DOHH2 (cell line): ENCODE measurements at regions not wholly inside any gene's neighbourhood (a gene's known extent, or its start where the extent isn't known, plus 50 kb on each side); places are given as distances from the start of the nearest gene placed in this dataset.

Experiments
- H3F3A ChIP-seq: fragments of 200-600 bp; sonication (generic), shearing (Covaris generic); 2 replicates; pipeline ENCODE4 v1.6.0; 2016; ENCODE audit warnings: antibody characterized with exemption, mild to moderate bottlenecking; ENCODE audit not compliant: control insufficient read depth, insufficient read depth
- H3K27ac ChIP-seq: fragments of 200-600 bp; sonication (generic); 2 replicates; pipeline ENCODE4 v1.5.1; 2014; ENCODE audit warnings: low read depth, mild to moderate bottlenecking, low read length, moderate library complexity
- H3K27me3 ChIP-seq: fragments of 200-600 bp; sonication (generic); 2 replicates; pipeline ENCODE4 v1.6.1; 2014; ENCODE audit warnings: mild to moderate bottlenecking, low read length, mixed read lengths; ENCODE audit not compliant: control insufficient read depth
- H3K36me3 ChIP-seq: fragments of 200-600 bp; sonication (generic); 2 replicates; pipeline ENCODE4 v1.6.1; 2014; ENCODE audit warnings: mild to moderate bottlenecking, low read length, moderate library complexity, mixed read lengths; ENCODE audit not compliant: control insufficient read depth
- H3K4me1 ChIP-seq: fragments of 200-600 bp; sonication (generic); 2 replicates; pipeline ENCODE4 v1.6.1; 2014; ENCODE audit warnings: mild to moderate bottlenecking, low read length, mixed read lengths; ENCODE audit not compliant: control insufficient read depth
- H3K4me2 ChIP-seq: fragments of 200-600 bp; sonication (generic); 2 replicates; pipeline ENCODE4 v1.6.0; 2014; ENCODE audit warnings: mild to moderate bottlenecking, low read length, moderate library complexity
- H3K4me3 ChIP-seq: fragments of 200-600 bp; sonication (generic); 2 replicates; pipeline ENCODE4 v1.5.1; 2014; ENCODE audit warnings: mild to moderate bottlenecking, low read length, mixed read lengths
- H3K79me2 ChIP-seq: fragments of 200-600 bp; sonication (generic); 2 replicates; pipeline ENCODE4 v1.6.1; 2014; ENCODE audit warnings: mild to moderate bottlenecking, low read length, mixed read lengths; ENCODE audit not compliant: control insufficient read depth
- H3K9me2 ChIP-seq: fragments of 200-600 bp; sonication (generic); replicated peaks from 2 replicates; pipeline ENCODE4 v1.6.1; 2014; ENCODE audit warnings: mild to moderate bottlenecking, low read length, mixed read lengths; ENCODE audit not compliant: control insufficient read depth
- H3K9me3 ChIP-seq: fragments of 200-600 bp; sonication (generic); 2 replicates; pipeline ENCODE4 v1.6.1; 2014; ENCODE audit warnings: antibody characterized with exemption, low read length, mixed read lengths; ENCODE audit not compliant: control insufficient read depth, insufficient read depth
- H4K20me1 ChIP-seq: fragments of 200-600 bp; sonication (generic); 2 replicates; pipeline ENCODE4 v1.6.0; 2014; ENCODE audit warnings: low read depth, mild to moderate bottlenecking, antibody characterized with exemption, low read length, moderate library complexity; ENCODE audit not compliant: control insufficient read depth, insufficient read depth
- EZH2phosphoT487 ChIP-seq: fragments of 200-600 bp; sonication (generic); IDR thresholded peaks from 2 replicates; pipeline ENCODE4 v1.6.1; 2017; ENCODE audit warnings: borderline replicate concordance, mild to moderate bottlenecking, antibody characterized with exemption, low read length, moderate library complexity, mixed read lengths
- TF ChIP-seq, protein P1 (sequence below): fragments of 200-600 bp; sonication (generic); IDR thresholded peaks from one replicate; pipeline ENCODE4 v1.5.1; 2014; ENCODE audit warnings: antibody characterized with exemption, mild to moderate bottlenecking, low read depth, low read length; ENCODE audit not compliant: poor library complexity, severe bottlenecking

- Histone ChIP-seq H3K9me2 (no peaks in the 10 kb centered on the region), H4K20me1 (no peaks in the 10 kb centered on the region), H3F3A (no peaks in the 10 kb centered on the region), H3K4me3 (no peak overlapping the region), H3K27me3 (no peaks in the 10 kb centered on the region), H3K4me1 (no peaks in the 10 kb centered on the region), H3K27ac (no peak overlapping the region), H3K4me2 (no peak overlapping the region), H3K9me3 (no peaks in the 10 kb centered on the region), H3K79me2 (no peaks in the 10 kb centered on the region), H3K36me3 (no peaks in the 10 kb centered on the region)
- TF ChIP-seq EZH2phosphoT487 = no peak
- TF ChIP-seq, protein P1, sequence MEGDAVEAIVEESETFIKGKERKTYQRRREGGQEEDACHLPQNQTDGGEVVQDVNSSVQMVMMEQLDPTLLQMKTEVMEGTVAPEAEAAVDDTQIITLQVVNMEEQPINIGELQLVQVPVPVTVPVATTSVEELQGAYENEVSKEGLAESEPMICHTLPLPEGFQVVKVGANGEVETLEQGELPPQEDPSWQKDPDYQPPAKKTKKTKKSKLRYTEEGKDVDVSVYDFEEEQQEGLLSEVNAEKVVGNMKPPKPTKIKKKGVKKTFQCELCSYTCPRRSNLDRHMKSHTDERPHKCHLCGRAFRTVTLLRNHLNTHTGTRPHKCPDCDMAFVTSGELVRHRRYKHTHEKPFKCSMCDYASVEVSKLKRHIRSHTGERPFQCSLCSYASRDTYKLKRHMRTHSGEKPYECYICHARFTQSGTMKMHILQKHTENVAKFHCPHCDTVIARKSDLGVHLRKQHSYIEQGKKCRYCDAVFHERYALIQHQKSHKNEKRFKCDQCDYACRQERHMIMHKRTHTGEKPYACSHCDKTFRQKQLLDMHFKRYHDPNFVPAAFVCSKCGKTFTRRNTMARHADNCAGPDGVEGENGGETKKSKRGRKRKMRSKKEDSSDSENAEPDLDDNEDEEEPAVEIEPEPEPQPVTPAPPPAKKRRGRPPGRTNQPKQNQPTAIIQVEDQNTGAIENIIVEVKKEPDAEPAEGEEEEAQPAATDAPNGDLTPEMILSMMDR = no peak
Measured at GRCh38 chr1:88179943-88180342, 504.1 kb upstream of the PKN2 start.

DNA sequence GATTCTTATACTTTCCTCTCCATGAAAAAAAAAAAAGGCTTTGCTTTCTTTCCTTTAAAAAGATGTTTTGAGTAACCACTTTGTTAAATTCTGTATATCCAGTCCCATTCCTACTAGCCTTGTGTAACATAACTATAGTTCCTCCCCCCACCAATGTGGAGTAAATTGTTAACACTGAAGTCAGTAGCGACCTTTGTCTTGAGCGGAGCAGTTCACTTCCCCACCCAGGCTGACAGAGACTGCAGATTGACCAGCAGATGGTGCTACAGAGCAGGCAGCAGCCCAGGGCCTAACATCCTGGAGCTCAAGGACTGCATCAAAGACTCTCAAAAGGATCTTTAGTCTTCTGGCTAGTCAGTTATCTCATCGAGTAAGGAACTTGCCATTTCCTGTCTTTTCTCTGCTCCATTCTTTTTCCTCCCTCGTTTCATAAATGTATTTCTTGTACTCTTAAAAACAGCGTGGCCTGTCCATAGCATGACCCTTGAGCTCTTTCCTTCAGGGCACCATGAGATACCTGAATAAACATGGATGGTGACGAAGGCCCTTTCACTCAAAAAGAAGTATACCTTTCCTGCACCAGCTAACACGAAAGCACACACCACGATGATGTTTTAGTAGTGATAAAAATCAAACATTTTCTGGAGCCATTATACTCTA, 503.5 kb upstream of the PKN2 start:
- H3F3A ChIP-seq = no peaks in the 10 kb centered on the region
- no peak overlapping the region for H3K4me2 ChIP-seq
- H4K20me1 ChIP-seq = no peaks in the 10 kb centered on the region
- no peaks in the 10 kb centered on the region for H3K36me3 ChIP-seq
- no peak overlapping the region for H3K27ac ChIP-seq
- no peak overlapping the region for H3K4me3 ChIP-seq
- H3K9me2 ChIP-seq = no peaks in the 10 kb centered on the region
- H3K27me3 ChIP-seq = no peaks in the 10 kb centered on the region
- no peaks in the 10 kb centered on the region for H3K9me3 ChIP-seq
- TF ChIP-seq EZH2phosphoT487 = no peak
- TF ChIP-seq, protein P1 = peak; percentile 96
- no peaks in the 10 kb centered on the region for H3K4me1 ChIP-seq
- H3K79me2 ChIP-seq = no peaks in the 10 kb centered on the region

GRCh38 chr1:88186911-88187310, 497.2 kb upstream of the PKN2 start:
- H3K4me3 ChIP-seq = no peak overlapping the region
- H3K27me3 ChIP-seq = no peaks in the 10 kb centered on the region
- TF ChIP-seq EZH2phosphoT487 = no peak
- TF ChIP-seq, protein P1 = no peak
- no peak overlapping the region for H3K27ac ChIP-seq
- no peaks in the 10 kb centered on the region for H3K9me2 ChIP-seq
- H3K4me1 ChIP-seq = peaks cover 11% of the 10 kb centered on the region
- H3K9me3 ChIP-seq = no peaks in the 10 kb centered on the region
- no peak overlapping the region for H3K4me2 ChIP-seq
- no peaks in the 10 kb centered on the region for H4K20me1 ChIP-seq
- H3F3A ChIP-seq = no peaks in the 10 kb centered on the region
- H3K79me2 ChIP-seq = no peaks in the 10 kb centered on the region
- no peaks in the 10 kb centered on the region for H3K36me3 ChIP-seq
